AG04449 (cell line): ENCODE measurements at regions not wholly inside any gene's neighbourhood (a gene's known extent, or its start where the extent isn't known, plus 50 kb on each side); places are given as distances from the start of the nearest gene placed in this dataset.

Source experiments
- CTCF ChIA-PET: fragments of 350-600 bp; formaldehyde crosslinking; extraction: SDS; loops from one replicate; lab custom pipeline; 2021; ENCODE audit warnings: antibody characterized with exemption; lab: Yijun Ruan, JAX
- POLR2A ChIA-PET: fragments of 400-600, 350-600 bp; formaldehyde crosslinking; extraction: SDS; loops from one replicate; lab custom pipeline; 2020; ENCODE audit warnings: antibody characterized with exemption, inconsistent platforms; lab: Yijun Ruan, JAX
- DNase-seq: peaks from one replicate; pipeline ENCODE4 v3.0.0-alpha.2; 2010; ENCODE audit warnings: low read depth, low spot score
- H3K4me3 ChIP-seq: 2 replicates; pipeline ENCODE4 v1.5.1; 2011; ENCODE audit warnings: low read depth, mild to moderate bottlenecking, control low read depth, low read length
- TF ChIP-seq, protein P1 (sequence below): IDR thresholded peaks from one replicate; pipeline ENCODE4 v1.5.1; 2011; ENCODE audit warnings: mild to moderate bottlenecking, moderate library complexity, low read length, control low read depth, inconsistent platforms; ENCODE audit not compliant: insufficient read depth; ENCODE audit errors: missing control alignments

DNA sequence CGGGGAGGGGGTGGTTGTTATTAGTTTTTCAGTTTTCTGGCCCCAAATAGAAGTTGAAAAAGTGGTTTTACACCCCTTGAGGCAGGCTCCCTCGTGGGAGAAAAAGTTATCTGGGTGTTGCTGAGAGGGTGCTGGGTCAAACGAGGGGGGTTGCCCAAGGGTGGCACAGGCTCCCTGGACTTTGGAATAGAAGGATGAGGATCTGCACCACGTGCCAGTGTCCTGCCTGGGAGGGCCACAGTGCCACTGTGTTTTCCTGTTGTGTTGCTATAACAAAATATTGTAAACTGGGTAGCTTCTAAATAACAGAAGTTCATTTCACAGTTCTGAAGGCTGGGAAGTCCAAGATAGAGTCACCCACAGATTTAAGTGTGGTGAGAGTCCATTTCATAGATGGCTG is 181.9 kb downstream of the CXCL12 start:
- CTCF ChIA-PET = interaction anchor here (0.6 kb wide), 1 partner anchor 513 kb away, joined by 3 read pairs; no protein-coding TSS in a partner anchor
- POLR2A ChIA-PET = no interaction called here
- TF ChIP-seq, protein P1, sequence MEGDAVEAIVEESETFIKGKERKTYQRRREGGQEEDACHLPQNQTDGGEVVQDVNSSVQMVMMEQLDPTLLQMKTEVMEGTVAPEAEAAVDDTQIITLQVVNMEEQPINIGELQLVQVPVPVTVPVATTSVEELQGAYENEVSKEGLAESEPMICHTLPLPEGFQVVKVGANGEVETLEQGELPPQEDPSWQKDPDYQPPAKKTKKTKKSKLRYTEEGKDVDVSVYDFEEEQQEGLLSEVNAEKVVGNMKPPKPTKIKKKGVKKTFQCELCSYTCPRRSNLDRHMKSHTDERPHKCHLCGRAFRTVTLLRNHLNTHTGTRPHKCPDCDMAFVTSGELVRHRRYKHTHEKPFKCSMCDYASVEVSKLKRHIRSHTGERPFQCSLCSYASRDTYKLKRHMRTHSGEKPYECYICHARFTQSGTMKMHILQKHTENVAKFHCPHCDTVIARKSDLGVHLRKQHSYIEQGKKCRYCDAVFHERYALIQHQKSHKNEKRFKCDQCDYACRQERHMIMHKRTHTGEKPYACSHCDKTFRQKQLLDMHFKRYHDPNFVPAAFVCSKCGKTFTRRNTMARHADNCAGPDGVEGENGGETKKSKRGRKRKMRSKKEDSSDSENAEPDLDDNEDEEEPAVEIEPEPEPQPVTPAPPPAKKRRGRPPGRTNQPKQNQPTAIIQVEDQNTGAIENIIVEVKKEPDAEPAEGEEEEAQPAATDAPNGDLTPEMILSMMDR = no peak
- no peak for DNase-seq
- H3K4me3 ChIP-seq = no peak overlapping the region

DNA sequence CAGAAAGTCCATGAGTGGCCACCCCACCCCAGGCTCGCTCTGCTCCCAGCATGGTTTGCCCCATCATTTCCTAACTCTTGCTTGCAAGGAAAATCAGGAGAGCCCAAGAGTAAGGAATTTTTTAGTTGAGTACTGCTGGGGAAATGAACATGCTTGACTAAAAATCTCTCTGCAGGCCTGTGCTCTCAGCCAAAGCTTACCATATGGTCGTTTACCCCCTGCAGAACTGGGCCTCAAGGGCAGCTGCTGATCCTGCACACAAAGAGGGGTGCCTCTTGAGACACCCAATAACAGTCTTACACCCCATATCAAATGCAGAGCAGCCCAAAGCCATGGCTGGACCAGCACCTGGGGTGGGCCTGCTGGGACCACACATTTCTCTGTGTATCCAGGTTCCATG is 183.2 kb downstream of the CXCL12 start:
- H3K4me3 ChIP-seq = no peak overlapping the region
- POLR2A ChIA-PET = no interaction called here
- TF ChIP-seq, protein P1 = no peak
- DNase-seq = no peak
- CTCF ChIA-PET = no interaction called here

DNA sequence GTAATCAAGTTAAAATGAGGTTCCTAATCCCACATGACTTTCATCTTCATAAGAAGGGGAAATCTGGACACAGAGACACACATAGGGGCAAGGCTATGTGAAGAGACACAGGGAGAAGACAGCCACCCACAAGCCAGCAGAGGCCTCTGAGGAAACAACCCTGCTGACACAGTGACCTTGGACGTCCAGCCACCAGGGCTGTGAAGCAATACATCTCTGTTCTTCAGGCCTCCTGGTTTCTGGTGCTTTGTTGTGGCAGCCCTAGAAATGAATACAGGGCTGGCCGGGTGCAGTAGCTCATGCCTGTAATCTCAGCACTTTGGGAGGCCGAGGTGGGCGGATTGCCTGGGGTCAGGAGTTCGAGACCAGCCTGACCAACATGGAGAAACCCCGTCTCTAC is 183.9 kb downstream of the CXCL12 start:
- TF ChIP-seq, protein P1 = no peak
- ChIA-PET CTCF (no interaction called here), POLR2A (no interaction called here)
- H3K4me3 ChIP-seq = no peak overlapping the region
- DNase-seq = no peak

DNA sequence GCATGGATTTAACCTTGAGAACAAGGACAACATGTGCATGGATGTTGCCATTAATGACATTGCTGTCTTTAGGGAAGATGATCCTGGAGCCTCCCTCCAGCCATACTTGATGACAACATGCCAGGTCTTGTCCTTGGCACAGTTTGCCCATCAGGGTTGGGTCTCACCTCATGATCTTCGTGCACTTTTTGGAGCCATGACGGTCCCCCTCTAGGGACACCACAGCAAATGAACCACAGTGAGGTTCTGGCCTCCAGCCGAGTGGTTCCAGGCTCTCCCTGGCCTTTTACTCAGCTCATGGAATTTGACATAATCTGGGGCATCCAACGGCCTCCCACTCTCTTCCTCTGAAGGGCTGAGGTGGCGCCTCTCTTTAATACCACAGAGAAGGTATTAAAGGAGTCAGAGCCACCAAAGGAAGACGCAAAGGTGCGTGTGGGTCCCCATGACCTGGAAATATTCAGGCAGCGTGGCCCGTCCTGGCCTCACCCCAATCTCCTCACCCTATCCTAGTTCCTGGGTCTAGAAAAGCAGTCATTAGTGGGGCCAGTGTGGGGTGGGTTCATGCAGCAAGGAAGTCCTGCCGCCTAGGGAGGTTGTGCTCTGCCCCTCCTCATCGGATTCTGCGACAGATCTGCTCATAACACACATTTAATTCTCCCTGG is 184.8 kb downstream of the CXCL12 start:
- POLR2A ChIA-PET = no interaction called here
- H3K4me3 ChIP-seq = no peak overlapping the region
- TF ChIP-seq, protein P1 = no peak
- CTCF ChIA-PET = no interaction called here
- DNase-seq = no peak

DNA sequence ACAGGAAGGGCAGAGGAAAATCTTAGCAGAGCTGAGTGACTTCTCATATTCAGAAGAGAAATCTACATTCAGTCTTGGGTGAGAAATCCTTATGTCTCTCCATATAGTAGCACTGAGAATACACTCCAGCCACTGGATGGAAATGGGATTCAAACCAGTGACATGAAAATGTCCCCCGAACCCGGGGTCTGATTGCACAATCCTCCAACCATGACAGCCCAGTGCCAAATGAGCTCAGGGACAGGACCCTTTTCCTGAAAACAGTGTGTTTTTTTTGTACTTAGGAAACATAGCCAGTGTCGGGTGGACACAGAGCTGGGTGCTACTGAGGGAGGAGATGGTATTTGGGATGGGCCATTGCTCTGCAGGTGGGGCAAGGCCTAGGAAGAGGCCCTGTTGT is 185.6 kb downstream of the CXCL12 start:
- no peak for DNase-seq
- no peak overlapping the region for H3K4me3 ChIP-seq
- TF ChIP-seq, protein P1 = no peak
- POLR2A ChIA-PET = no interaction called here
- CTCF ChIA-PET = interaction anchor here (1.0 kb wide), 1 partner anchor 111 kb away, joined by 3 read pairs; no protein-coding TSS in a partner anchor

DNA sequence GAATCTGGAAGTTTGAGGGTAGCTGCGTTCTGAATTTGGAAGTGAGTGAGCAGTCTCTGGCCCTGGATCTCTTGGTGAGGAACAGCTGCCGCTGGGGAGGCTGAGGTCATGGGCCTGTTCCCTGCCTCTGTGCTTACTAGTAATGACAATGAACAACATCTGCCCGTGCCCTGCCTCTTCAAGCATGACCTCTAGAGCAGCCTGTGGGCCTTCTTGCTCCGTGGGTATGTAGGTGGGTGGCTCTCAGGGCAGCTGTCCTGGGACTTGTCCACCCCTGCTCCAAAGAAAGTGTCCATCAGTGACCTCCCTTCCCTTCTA is 186.2 kb downstream of the CXCL12 start:
- H3K4me3 ChIP-seq = no peak overlapping the region
- DNase-seq = no peak
- ChIA-PET CTCF (interaction anchor here (1.0 kb wide), 1 partner anchor 111 kb away, joined by 3 read pairs; no protein-coding TSS in a partner anchor), POLR2A (no interaction called here)
- TF ChIP-seq, protein P1 = no peak
